K562 (cell line): ENCODE measurements at regions not wholly inside any gene's neighbourhood (a gene's known extent, or its start where the extent isn't known, plus 50 kb on each side); places are given as distances from the start of the nearest gene placed in this dataset.

Experiments used
- ATAC-seq: fragments of 200-7000 bp; cut with Tn5 transposase; 3 replicates; pipeline ENCODE4 v1.9.1; 2020; ENCODE audit warnings: moderate library complexity
- BruUV-seq: library from RNA; stranded (reverse); fragments of 400-500 nt; replicated peaks from 2 replicates; lab custom pipeline; 2021; lab: Mats Ljungman, UMichigan
- CTCF ChIA-PET: fragments of 300-600 bp; formaldehyde crosslinking; extraction: SDS; loops from one replicate; lab custom pipeline; 2021; ENCODE audit warnings: low intra/inter-chr PET ratio; lab: Yijun Ruan, JAX
- POLR2A ChIA-PET: fragments of 300-600, 350-650 bp; sonication (Branson Sonifier 250); formaldehyde crosslinking; extraction: SDS; loops from one replicate; lab custom pipeline; 2021; ENCODE audit warnings: antibody characterized with exemption, inconsistent platforms; lab: Yijun Ruan, JAX
- DNase-seq, 4 experiments: peaks; one replicate each; pipeline versions ENCODE4 v3.0.0 to v3.0.0-alpha.2; 2011 to 2018; ENCODE audit warnings: low spot score in 3 of 4, mixed read lengths in 3 of 4; ENCODE audit errors: extremely low read depth in 1 of 4
- FAIRE-seq: peaks from 2 replicates; lab custom pipeline; 2011; peaks lifted over from hg19 to GRCh38; lab: Jason Lieb, UNC
- H2AFZ ChIP-seq: 2 replicates; pipeline ENCODE4 v1.6.0; 2011; ENCODE audit warnings: low read depth, low read length, control low read depth, inconsistent platforms
- H3K27ac ChIP-seq: fragments of 200-600 bp; 3 replicates; pipeline ENCODE4 v1.8.0; 2011; ENCODE audit warnings: low read depth, mild to moderate bottlenecking, control low read depth, inconsistent platforms, low read length, moderate library complexity, mixed read lengths; ENCODE audit errors: extremely low read depth
- H3K27me3 ChIP-seq, 2 experiments: fragments of 300-600 bp in 1 of 2; 2 replicates in 1 of 2; 3 replicates in 1 of 2; pipeline versions ENCODE4 v1.6.0 to v1.8.0; 2011; ENCODE audit warnings: inconsistent platforms in 2 of 2, low read length in 2 of 2, mild to moderate bottlenecking in 1 of 2, mixed read lengths in 1 of 2, moderate library complexity in 1 of 2; ENCODE audit not compliant: control insufficient read depth in 2 of 2, insufficient read depth in 2 of 2
- H3K36me3 ChIP-seq: fragments of 300-600 bp; 3 replicates; pipeline ENCODE4 v1.8.0; 2011; ENCODE audit warnings: mild to moderate bottlenecking, low read length, inconsistent platforms; ENCODE audit not compliant: control insufficient read depth, insufficient read depth
- H3K4me1 ChIP-seq, 2 experiments: fragments of 200-600 bp in 1 of 2; replicated peaks in 1 of 2; 2 replicates in 1 of 2; 3 replicates in 1 of 2; pipeline versions ENCODE4 v1.5.1 to v1.8.0; 2011; ENCODE audit warnings: inconsistent platforms in 2 of 2, low read length in 2 of 2, mild to moderate bottlenecking in 1 of 2, mixed read lengths in 1 of 2, moderate library complexity in 1 of 2; ENCODE audit not compliant: control insufficient read depth in 2 of 2, insufficient read depth in 2 of 2
- H3K4me2 ChIP-seq: 2 replicates; pipeline ENCODE4 v1.6.1; 2011; ENCODE audit warnings: low read length, control low read depth, inconsistent platforms, mixed read lengths; ENCODE audit not compliant: insufficient read depth
- H3K4me3 ChIP-seq: fragments of 200-600 bp; sonication (generic), shearing (Covaris generic); 2 replicates; pipeline ENCODE4 v1.5.1; 2016; ENCODE audit warnings: control low read depth, inconsistent platforms
- H3K79me2 ChIP-seq: fragments of 200-600 bp; 3 replicates; pipeline ENCODE4 v1.8.0; 2011; ENCODE audit warnings: low read length, inconsistent platforms; ENCODE audit not compliant: control insufficient read depth, insufficient read depth
- H3K9ac ChIP-seq, 2 experiments: 2 replicates each; pipeline versions ENCODE4 v1.6.0 to v1.6.1; 2011; ENCODE audit warnings: low read depth in 2 of 2, low read length in 2 of 2, control low read depth in 1 of 2, inconsistent platforms in 1 of 2, mild to moderate bottlenecking in 1 of 2, mixed read lengths in 1 of 2; ENCODE audit not compliant: insufficient read depth in 1 of 2
- H3K9me1 ChIP-seq: one replicate; pipeline ENCODE4 v1.6.0; 2011; ENCODE audit warnings: inconsistent platforms, mild to moderate bottlenecking, low read length, moderate library complexity; ENCODE audit not compliant: control insufficient read depth, insufficient read depth
- H3K9me3 ChIP-seq: replicated peaks from 2 replicates; pipeline ENCODE4 v1.5.1; 2011; ENCODE audit warnings: low read depth, low read length, inconsistent platforms; ENCODE audit not compliant: control insufficient read depth, insufficient read depth
- H4K20me1 ChIP-seq: replicated peaks from 2 replicates; pipeline ENCODE4 v1.6.1; 2011; ENCODE audit warnings: low read length, inconsistent platforms, mixed read lengths; ENCODE audit not compliant: control insufficient read depth, insufficient read depth
- CHCHD3 ChIP-seq: fragments of 250-450 bp; sonication (Bioruptor Pico); IDR thresholded peaks from 2 replicates; pipeline ENCODE4 v2.1.2; 2022; ENCODE audit warnings: mild to moderate bottlenecking
- ERF ChIP-seq: fragments of 450-650 bp; formaldehyde crosslinking; IDR thresholded peaks from 2 replicates; pipeline ENCODE4 v1.4.0; 2020; ENCODE audit warnings: mild to moderate bottlenecking, mixed read lengths
- FOXK1 ChIP-seq: sonication (generic); formaldehyde crosslinking; IDR thresholded peaks from 2 replicates; pipeline ENCODE4 v1.8.0; 2022; ENCODE audit warnings: missing genetic modification reagents, mild to moderate bottlenecking, borderline replicate concordance
- KDM1A ChIP-seq, 2 experiments: fragments of 450-650 bp; IDR thresholded peaks; 2 replicates each; pipeline ENCODE4 v1.6.1; 2016; ENCODE audit warnings: mild to moderate bottlenecking in 2 of 2
- RAD51 ChIP-seq: fragments of 450-650 bp; IDR thresholded peaks from 2 replicates; pipeline ENCODE4 v1.7.1; 2016; ENCODE audit warnings: low read depth, mild to moderate bottlenecking, borderline replicate concordance
- RCOR1 ChIP-seq, 2 experiments: IDR thresholded peaks; 2 replicates each; pipeline ENCODE4 v1.6.1; 2012; ENCODE audit warnings: low read depth in 2 of 2, low read length in 2 of 2, borderline replicate concordance in 1 of 2, improper control_type of control experiment in 1 of 2
- SUPT5H ChIP-seq: fragments of 450-650 bp; IDR thresholded peaks from 2 replicates; pipeline ENCODE4 v1.6.1; 2016
- ZNF583 ChIP-seq: fragments of 250-450 bp; sonication (Bioruptor Pico); IDR thresholded peaks from 2 replicates; pipeline ENCODE4 v1.4.0; 2020
- WGBS: fragments of 100-300 bp; shearing (Covaris generic); methylation state at CpG from one replicate; pipeline ENCODE4 v1.1.6; 2016; ENCODE audit warnings: low coverage, mixed read lengths; ENCODE audit not compliant: insufficient coverage; ENCODE audit errors: missing lambda C conversion rate; 5-methylcytosine and 5-hydroxymethylcytosine counted together
- in situ Hi-C: fragments of 300-500 bp; cut with MboI; formaldehyde crosslinking; loops from 4 replicates; pipeline ENCODE4 v1.15.0; 2018; ENCODE audit warnings: inconsistent platforms, mixed read lengths
- intact Hi-C: fragments of 100-400 bp; cut with micrococcal nuclease; formaldehyde crosslinking; loops from 2 replicates; pipeline ENCODE4 v1.14.2; 2022
- TF ChIP-seq, protein P1 (sequence below): IDR thresholded peaks from 2 replicates; pipeline ENCODE4 v1.6.1; 2011; ENCODE audit warnings: borderline replicate concordance, low read depth, mild to moderate bottlenecking, moderate library complexity, low read length; ENCODE audit not compliant: insufficient read depth, poor library complexity, severe bottlenecking
- TF ChIP-seq, protein P2 (sequence below): fragments of 250-450 bp; sonication (Bioruptor Pico); IDR thresholded peaks from 2 replicates; pipeline ENCODE4 v1.8.0; 2021; ENCODE audit warnings: moderate library complexity, mild to moderate bottlenecking, inconsistent platforms
- TF ChIP-seq, protein P3 (sequence below): fragments of 450-650 bp; IDR thresholded peaks from 2 replicates; pipeline ENCODE4 v1.6.1; 2018; ENCODE audit not compliant: partially characterized antibody

DNA sequence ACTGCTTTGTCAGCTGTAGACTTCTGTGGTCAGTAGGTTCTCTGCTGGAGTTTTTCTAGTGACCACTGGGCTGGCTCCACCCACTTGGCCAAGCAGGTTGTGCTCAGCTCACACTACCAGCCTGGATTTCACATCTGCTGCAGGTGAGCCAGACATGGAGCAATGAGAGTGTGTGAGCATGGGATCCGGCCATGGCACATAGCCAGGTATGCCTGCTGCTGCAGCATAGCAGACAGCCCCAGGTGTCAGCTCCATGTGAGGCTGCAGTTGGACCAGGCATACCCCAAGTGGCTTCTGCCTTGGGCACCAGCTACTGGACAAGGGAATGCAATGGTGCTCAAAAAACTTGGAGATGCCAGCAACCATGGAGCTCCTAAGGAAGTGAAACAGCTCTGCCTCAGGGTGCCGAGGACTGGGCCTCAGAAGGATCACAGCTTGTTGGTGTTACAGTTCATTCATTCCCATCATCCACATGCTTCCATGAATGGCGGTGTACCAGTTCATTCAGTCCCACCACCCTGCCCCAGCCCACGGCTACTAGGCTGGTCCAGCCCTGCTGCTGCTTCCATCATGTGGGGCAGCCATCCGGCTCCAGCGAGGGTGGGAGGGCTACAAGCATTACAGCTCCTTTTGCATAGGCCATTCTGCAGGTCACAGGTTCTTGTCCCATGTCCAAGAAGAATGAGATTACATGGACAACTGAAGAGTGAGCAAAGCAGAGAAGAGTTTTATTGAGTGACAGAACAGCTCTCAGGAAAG lies 389.1 kb upstream of the PCDH7 start:
- Histone ChIP-seq H3K27me3 (no peaks in the 10 kb centered on the region), H2AFZ (no peak overlapping the region), H3K9me3 (no peaks in the 10 kb centered on the region; the same call in 1 of the 2 replicates), H3K9me1 (no peaks in the 10 kb centered on the region), H3K36me3 (no peaks in the 10 kb centered on the region), H3K4me2 (no peak overlapping the region), H3K27ac (no peak overlapping the region), H3K79me2 (no peaks in the 10 kb centered on the region), H3K4me1 (no peaks in the 10 kb centered on the region), H4K20me1 (no peaks in the 10 kb centered on the region), H3K4me3 (no peak overlapping the region), H3K9ac (no peak overlapping the region)
- ATAC-seq = no peak
- no peak for DNase-seq
- no TSS peak for BruUV-seq
- TF ChIP-seq SUPT5H (no peak), ZNF583 (CRISPR knock-in tag) (no peak), FOXK1 (CRISPR knock-in tag) (no peak), KDM1A (IDR thresholded peaks at IDR 0.05) (no peak), ERF (CRISPR knock-in tag) (no peak), CHCHD3 (CRISPR knock-in tag) (no peak), RAD51 (no peak), RCOR1 (IDR thresholded peaks at IDR 0.05; ENCODE audit: borderline replicate concordance in 1 of 2, low read depth in 2 of 2, low read length in 2 of 2) (no peak)
- TF ChIP-seq, protein P1, sequence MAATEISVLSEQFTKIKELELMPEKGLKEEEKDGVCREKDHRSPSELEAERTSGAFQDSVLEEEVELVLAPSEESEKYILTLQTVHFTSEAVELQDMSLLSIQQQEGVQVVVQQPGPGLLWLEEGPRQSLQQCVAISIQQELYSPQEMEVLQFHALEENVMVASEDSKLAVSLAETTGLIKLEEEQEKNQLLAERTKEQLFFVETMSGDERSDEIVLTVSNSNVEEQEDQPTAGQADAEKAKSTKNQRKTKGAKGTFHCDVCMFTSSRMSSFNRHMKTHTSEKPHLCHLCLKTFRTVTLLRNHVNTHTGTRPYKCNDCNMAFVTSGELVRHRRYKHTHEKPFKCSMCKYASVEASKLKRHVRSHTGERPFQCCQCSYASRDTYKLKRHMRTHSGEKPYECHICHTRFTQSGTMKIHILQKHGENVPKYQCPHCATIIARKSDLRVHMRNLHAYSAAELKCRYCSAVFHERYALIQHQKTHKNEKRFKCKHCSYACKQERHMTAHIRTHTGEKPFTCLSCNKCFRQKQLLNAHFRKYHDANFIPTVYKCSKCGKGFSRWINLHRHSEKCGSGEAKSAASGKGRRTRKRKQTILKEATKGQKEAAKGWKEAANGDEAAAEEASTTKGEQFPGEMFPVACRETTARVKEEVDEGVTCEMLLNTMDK = no peak
- TF ChIP-seq, protein P2, sequence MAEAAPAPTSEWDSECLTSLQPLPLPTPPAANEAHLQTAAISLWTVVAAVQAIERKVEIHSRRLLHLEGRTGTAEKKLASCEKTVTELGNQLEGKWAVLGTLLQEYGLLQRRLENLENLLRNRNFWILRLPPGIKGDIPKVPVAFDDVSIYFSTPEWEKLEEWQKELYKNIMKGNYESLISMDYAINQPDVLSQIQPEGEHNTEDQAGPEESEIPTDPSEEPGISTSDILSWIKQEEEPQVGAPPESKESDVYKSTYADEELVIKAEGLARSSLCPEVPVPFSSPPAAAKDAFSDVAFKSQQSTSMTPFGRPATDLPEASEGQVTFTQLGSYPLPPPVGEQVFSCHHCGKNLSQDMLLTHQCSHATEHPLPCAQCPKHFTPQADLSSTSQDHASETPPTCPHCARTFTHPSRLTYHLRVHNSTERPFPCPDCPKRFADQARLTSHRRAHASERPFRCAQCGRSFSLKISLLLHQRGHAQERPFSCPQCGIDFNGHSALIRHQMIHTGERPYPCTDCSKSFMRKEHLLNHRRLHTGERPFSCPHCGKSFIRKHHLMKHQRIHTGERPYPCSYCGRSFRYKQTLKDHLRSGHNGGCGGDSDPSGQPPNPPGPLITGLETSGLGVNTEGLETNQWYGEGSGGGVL = no peak
- TF ChIP-seq, protein P3, sequence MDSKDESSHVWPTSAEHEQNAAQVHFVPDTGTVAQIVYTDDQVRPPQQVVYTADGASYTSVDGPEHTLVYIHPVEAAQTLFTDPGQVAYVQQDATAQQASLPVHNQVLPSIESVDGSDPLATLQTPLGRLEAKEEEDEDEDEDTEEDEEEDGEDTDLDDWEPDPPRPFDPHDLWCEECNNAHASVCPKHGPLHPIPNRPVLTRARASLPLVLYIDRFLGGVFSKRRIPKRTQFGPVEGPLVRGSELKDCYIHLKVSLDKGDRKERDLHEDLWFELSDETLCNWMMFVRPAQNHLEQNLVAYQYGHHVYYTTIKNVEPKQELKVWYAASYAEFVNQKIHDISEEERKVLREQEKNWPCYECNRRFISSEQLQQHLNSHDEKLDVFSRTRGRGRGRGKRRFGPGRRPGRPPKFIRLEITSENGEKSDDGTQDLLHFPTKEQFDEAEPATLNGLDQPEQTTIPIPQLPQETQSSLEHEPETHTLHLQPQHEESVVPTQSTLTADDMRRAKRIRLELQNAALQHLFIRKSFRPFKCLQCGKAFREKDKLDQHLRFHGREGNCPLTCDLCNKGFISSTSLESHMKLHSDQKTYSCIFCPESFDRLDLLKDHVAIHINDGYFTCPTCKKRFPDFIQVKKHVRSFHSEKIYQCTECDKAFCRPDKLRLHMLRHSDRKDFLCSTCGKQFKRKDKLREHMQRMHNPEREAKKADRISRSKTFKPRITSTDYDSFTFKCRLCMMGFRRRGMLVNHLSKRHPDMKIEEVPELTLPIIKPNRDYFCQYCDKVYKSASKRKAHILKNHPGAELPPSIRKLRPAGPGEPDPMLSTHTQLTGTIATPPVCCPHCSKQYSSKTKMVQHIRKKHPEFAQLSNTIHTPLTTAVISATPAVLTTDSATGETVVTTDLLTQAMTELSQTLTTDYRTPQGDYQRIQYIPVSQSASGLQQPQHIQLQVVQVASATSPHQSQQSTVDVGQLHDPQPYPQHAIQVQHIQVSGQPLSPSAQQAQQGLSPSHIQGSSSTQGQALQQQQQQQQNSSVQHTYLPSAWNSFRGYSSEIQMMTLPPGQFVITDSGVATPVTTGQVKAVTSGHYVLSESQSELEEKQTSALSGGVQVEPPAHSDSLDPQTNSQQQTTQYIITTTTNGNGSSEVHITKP = no peak
- intact Hi-C loops (no loop called here), in situ Hi-C loops (no loop called here)
- FAIRE-seq = no peak
- ChIA-PET CTCF (no interaction called here), POLR2A (interaction anchor here (0.7 kb wide), 1 partner anchor 1243 kb away, joined by 3 read pairs; no protein-coding TSS in a partner anchor)
- WGBS = 3% methylated on average over 5 of the region's 6 CpGs
